NCI-H748 (cell line): ENCODE measurements at regions not wholly inside any gene's neighbourhood (a gene's known extent, or its start where the extent isn't known, plus 50 kb on each side); places are given as distances from the start of the nearest gene placed in this dataset.
A peak's percentile ranks its signal among the peaks of the same experiment; 100 is the strongest.

Experiments used
- DNase-seq: peaks from one replicate; lab custom pipeline; 2025; ENCODE audit not compliant: unreplicated experiment; lab: John Stamatoyannopoulos, UW

- DNase-seq: peak; percentile 31
Measured at GRCh38 chr1:98333406-98333805, 328.1 kb upstream of the SNX7 start.

GRCh38 chr1:98331718-98332311 is 329.7 kb upstream of the SNX7 start:
- DNase-seq: no peak

GRCh38 chr1:98331243-98331642 is 330.3 kb upstream of the SNX7 start:
- no peak for DNase-seq

- DNase-seq: no peak
Measured at GRCh38 chr1:98330224-98330623, 331.3 kb upstream of the SNX7 start.

GRCh38 chr1:98328855-98329254 is 332.7 kb upstream of the SNX7 start:
- no peak for DNase-seq

GRCh38 chr1:98327220-98327861 is 334.2 kb upstream of the SNX7 start:
- DNase-seq: no peak

- no peak for DNase-seq
Measured at GRCh38 chr1:98325646-98326440, 335.7 kb upstream of the SNX7 start.

GRCh38 chr1:98323906-98324358 is 337.6 kb upstream of the SNX7 start:
- no peak for DNase-seq

GRCh38 chr1:98323388-98323787 is 338.1 kb upstream of the SNX7 start:
- DNase-seq: no peak

GRCh38 chr1:98322966-98323365 is 338.6 kb upstream of the SNX7 start:
- DNase-seq: no peak

- peak; percentile 46 for DNase-seq
Measured at GRCh38 chr1:98322086-98322485, 339.4 kb upstream of the SNX7 start.

GRCh38 chr1:98321191-98321590 is 340.3 kb upstream of the SNX7 start:
- DNase-seq: no peak

GRCh38 chr1:98316286-98316905 is 345.1 kb upstream of the SNX7 start:
- DNase-seq: no peak

- DNase-seq: no peak
Measured at GRCh38 chr1:98315309-98315708, 346.2 kb upstream of the SNX7 start.

- DNase-seq: no peak
Measured at GRCh38 chr1:98314601-98315000, 346.9 kb upstream of the SNX7 start.

- no peak for DNase-seq
Measured at GRCh38 chr1:98306517-98307089, 354.9 kb upstream of the SNX7 start.

GRCh38 chr1:98305362-98305761 is 356.2 kb upstream of the SNX7 start:
- DNase-seq: no peak

GRCh38 chr1:98304888-98305287 is 356.6 kb upstream of the SNX7 start:
- DNase-seq: no peak

GRCh38 chr1:98299861-98300260 is 361.7 kb upstream of the SNX7 start:
- no peak for DNase-seq

GRCh38 chr1:98299313-98299712 is 362.2 kb upstream of the SNX7 start:
- no peak for DNase-seq

GRCh38 chr1:98298319-98298718 is 363.2 kb upstream of the SNX7 start:
- no peak for DNase-seq
